ENCODE measurements at regions not wholly inside any gene's neighbourhood (a gene's known extent, or its start where the extent isn't known, plus 50 kb on each side); places are given as distances from the start of the nearest gene placed in this dataset.

DNA sequence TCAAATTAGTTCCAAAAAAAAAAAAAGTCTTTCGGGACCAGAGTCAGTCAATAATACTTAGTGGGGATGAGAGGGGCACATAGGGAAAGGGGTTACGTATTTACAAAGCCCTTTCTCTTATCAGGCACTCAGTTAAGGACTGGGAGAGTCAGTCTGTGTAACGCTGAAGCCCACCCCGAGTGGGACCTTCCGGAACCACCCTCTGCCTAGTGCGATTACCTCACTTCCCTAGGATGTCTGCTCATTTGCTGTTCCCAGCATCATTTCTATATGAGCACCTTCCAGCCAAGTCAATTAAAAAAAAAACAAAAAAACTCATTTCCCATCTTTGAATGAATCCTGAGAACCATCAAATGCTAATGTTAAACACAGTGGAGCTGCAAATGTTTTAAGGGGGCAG, 76.9 kb downstream of the BMP4 start:
- ChIA-PET CTCF (no interaction called here), POLR2A (ENCODE audit: unreplicated experiment) (no interaction called here)
- Histone ChIP-seq H3F3A (ENCODE audit: low read length, unreplicated experiment) (no peaks in the 10 kb centered on the region), H2AFZ (ENCODE audit: low read length) (0 out of 2 replicates have a peak overlapping the region, but pooled peaks have one; percentile 32), H3K4me2 (ENCODE audit: low read length) (no peak overlapping the region), H3K9me3 (ENCODE audit: low read length) (no peaks in the 10 kb centered on the region), H3K9ac (ENCODE audit: low read length) (no peak overlapping the region), H3K9me2 (replicated peaks; ENCODE audit: low read length) (no peaks in the 10 kb centered on the region), H3K4me3 (ENCODE audit: low read length) (no peak overlapping the region), H3K27me3 (ENCODE audit: low read length) (no peaks in the 10 kb centered on the region), H3K4me1 (ENCODE audit: insufficient read depth, low read length) (no peaks in the 10 kb centered on the region), H4K20me1 (ENCODE audit: low read length) (no peaks in the 10 kb centered on the region), H3K79me2 (ENCODE audit: low read length) (no peaks in the 10 kb centered on the region), H3K27ac (ENCODE audit: low read length) (no peak overlapping the region), H3K36me3 (ENCODE audit: low read depth, low read length) (no peaks in the 10 kb centered on the region)
- intact Hi-C loops (cut with micrococcal nuclease): no loop called here
- no TSS peak for BruUV-seq (replicated peaks)
- TF ChIP-seq CTCF (conservative IDR thresholded peaks at IDR 0.05; ENCODE audit: low read depth, low read length) (no peak), EZH2phosphoT487 (IDR thresholded peaks at IDR 0.05; ENCODE audit: borderline replicate concordance, low read length) (no peak)
- ATAC-seq: no peak
- no peak for DNase-seq

DNA sequence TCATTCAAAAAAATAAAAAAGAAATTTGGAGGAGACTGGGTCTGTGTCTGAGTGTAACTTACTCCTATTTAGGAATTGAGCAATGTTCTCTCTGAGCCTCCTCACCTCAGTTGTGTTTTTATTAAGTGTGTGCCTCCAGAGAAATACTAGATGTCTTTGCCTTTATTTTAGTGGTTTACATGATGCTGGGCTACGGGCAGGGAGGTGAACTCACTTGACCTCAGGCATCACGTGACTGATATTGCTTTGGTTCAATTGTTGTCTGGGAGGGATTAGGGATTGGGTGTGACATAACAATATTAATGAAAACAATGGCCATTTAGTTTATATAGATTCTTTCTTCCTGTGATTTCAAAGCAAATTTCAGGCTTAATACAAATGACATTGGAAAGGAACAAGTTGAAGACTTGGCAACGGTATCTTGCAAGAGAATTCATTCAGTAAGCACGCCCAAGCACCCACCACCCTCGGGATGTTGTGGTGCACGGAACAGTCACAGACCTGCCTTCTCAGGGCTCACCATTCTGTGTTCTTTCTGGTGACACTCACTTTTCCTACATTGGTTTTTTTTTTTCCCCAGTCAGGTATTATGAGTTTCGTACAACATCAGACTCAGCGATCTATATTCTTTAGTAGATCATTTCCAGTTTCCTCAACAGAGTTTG, 77.5 kb downstream of the BMP4 start:
- ChIA-PET CTCF (no interaction called here), POLR2A (ENCODE audit: unreplicated experiment) (no interaction called here)
- Histone ChIP-seq H3K4me1 (ENCODE audit: insufficient read depth, low read length) (no peaks in the 10 kb centered on the region), H3K4me2 (ENCODE audit: low read length) (no peak overlapping the region), H3K36me3 (ENCODE audit: low read depth, low read length) (no peaks in the 10 kb centered on the region), H3F3A (ENCODE audit: low read length, unreplicated experiment) (no peaks in the 10 kb centered on the region), H3K27me3 (ENCODE audit: low read length) (no peaks in the 10 kb centered on the region), H4K20me1 (ENCODE audit: low read length) (no peaks in the 10 kb centered on the region), H3K9me3 (ENCODE audit: low read length) (no peaks in the 10 kb centered on the region), H3K79me2 (ENCODE audit: low read length) (no peaks in the 10 kb centered on the region), H3K27ac (ENCODE audit: low read length) (no peak overlapping the region), H3K4me3 (ENCODE audit: low read length) (no peak overlapping the region), H3K9ac (ENCODE audit: low read length) (no peak overlapping the region), H3K9me2 (replicated peaks; ENCODE audit: low read length) (no peaks in the 10 kb centered on the region), H2AFZ (ENCODE audit: low read length) (no peak overlapping the region)
- no TSS peak for BruUV-seq (replicated peaks)
- TF ChIP-seq EZH2phosphoT487 (IDR thresholded peaks at IDR 0.05; ENCODE audit: borderline replicate concordance, low read length) (no peak), CTCF (conservative IDR thresholded peaks at IDR 0.05; ENCODE audit: low read depth, low read length) (no peak), EZH2 (IDR thresholded peaks at IDR 0.05; ENCODE audit: low read length, unreplicated experiment) (no peak)
- ATAC-seq (no peak), DNase-seq (no peak)
- intact Hi-C loops (cut with micrococcal nuclease): no loop called here

DNA sequence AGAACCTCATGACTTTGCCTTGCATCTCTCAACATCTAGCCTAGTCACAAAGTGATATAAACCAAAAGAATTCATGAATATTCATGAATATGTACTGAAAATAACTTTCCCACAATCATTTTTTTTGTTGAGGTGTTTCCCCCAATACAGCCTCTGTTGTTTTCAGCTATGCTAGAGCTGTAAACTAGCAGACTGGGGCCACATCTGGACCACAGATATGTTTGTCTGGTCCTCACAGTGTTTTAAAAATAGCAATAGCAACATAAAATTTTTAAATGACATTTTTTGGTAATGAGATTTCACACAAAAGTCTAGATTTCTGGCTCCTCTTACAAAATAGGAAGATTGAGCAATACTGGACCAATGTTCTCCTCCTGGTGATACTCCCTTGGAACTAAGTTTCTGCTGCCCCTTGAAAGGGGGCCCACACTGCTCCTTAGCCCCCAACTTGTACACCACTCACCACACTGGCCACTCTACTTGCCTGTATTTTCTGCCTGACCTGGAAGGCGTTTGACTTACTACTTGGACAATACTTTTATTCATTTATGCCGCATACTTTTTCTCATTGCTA, 81.2 kb downstream of the BMP4 start:
- Histone ChIP-seq H4K20me1 (ENCODE audit: low read length) (no peaks in the 10 kb centered on the region), H3K79me2 (ENCODE audit: low read length) (no peaks in the 10 kb centered on the region), H2AFZ (ENCODE audit: low read length) (no peak overlapping the region), H3K27me3 (ENCODE audit: low read length) (no peaks in the 10 kb centered on the region), H3F3A (ENCODE audit: low read length, unreplicated experiment) (no peaks in the 10 kb centered on the region), H3K9ac (ENCODE audit: low read length) (no peak overlapping the region), H3K9me3 (ENCODE audit: low read length) (no peaks in the 10 kb centered on the region), H3K4me2 (ENCODE audit: low read length) (no peak overlapping the region), H3K4me3 (ENCODE audit: low read length) (no peak overlapping the region), H3K27ac (ENCODE audit: low read length) (no peak overlapping the region), H3K9me2 (replicated peaks; ENCODE audit: low read length) (no peaks in the 10 kb centered on the region), H3K4me1 (ENCODE audit: insufficient read depth, low read length) (no peaks in the 10 kb centered on the region), H3K36me3 (ENCODE audit: low read depth, low read length) (no peaks in the 10 kb centered on the region)
- ChIA-PET POLR2A (ENCODE audit: unreplicated experiment) (interaction anchor here (0.6 kb wide), 2 partner anchors 522 to 771 kb away, joined by 5 read pairs; no protein-coding TSS in a partner anchor), CTCF (no interaction called here)
- intact Hi-C loops (cut with micrococcal nuclease): no loop called here
- TF ChIP-seq EZH2phosphoT487 (IDR thresholded peaks at IDR 0.05; ENCODE audit: borderline replicate concordance, low read length) (no peak), EZH2 (IDR thresholded peaks at IDR 0.05; ENCODE audit: low read length, unreplicated experiment) (no peak), CTCF (conservative IDR thresholded peaks at IDR 0.05; ENCODE audit: low read depth, low read length) (no peak)
- DNase-seq: no peak
- BruUV-seq (replicated peaks): no TSS peak
- no peak for ATAC-seq

Measured in PC-3 (cell line).